H1 (cell line): ENCODE measurements at regions not wholly inside any gene's neighbourhood (a gene's known extent, or its start where the extent isn't known, plus 50 kb on each side); places are given as distances from the start of the nearest gene placed in this dataset.

ENCODE experiments used
- CTCF ChIA-PET: fragments of 300-600 bp; sonication (Branson Sonifier 250); formaldehyde crosslinking; loops from one replicate; lab custom pipeline; 2021; ENCODE audit not compliant: partially characterized antibody; lab: Charles Lee
- POLR2A ChIA-PET: fragments of 300-600 bp; sonication (Branson Sonifier 250); formaldehyde crosslinking; loops from one replicate; lab custom pipeline; 2021; ENCODE audit warnings: inconsistent platforms; ENCODE audit not compliant: partially characterized antibody; lab: Charles Lee
- DNase-seq, 2 experiments: peaks; one replicate each; pipeline versions ENCODE4 v3.0.0 to v3.0.0-alpha.2; 2010 to 2022; ENCODE audit warnings: low spot score in 2 of 2, low read depth in 1 of 2, mixed read lengths in 1 of 2
- FAIRE-seq: peaks from 2 replicates; lab custom pipeline; 2011; peaks lifted over from hg19 to GRCh38; lab: Jason Lieb, UNC
- H2AFZ ChIP-seq: 2 replicates; pipeline ENCODE4 v1.8.1; 2012; ENCODE audit warnings: low read length, inconsistent platforms
- H2AK5ac ChIP-seq: 2 replicates; pipeline ENCODE4 v1.6.1; 2013; ENCODE audit warnings: low read depth, low read length
- H2BK120ac ChIP-seq: replicated peaks from 2 replicates; pipeline ENCODE3; 2013; ENCODE audit warnings: low read depth, low read length, inconsistent platforms
- H2BK12ac ChIP-seq: 2 replicates; pipeline ENCODE4 v1.6.1; 2013; ENCODE audit warnings: low read depth, low read length
- H2BK15ac ChIP-seq: 2 replicates; pipeline ENCODE4 v1.6.1; 2013; ENCODE audit warnings: low read length
- H2BK20ac ChIP-seq: 2 replicates; pipeline ENCODE4 v1.6.1; 2013; ENCODE audit warnings: low read length
- H2BK5ac ChIP-seq: 2 replicates; pipeline ENCODE4 v1.6.1; 2013; ENCODE audit warnings: low read depth, low read length
- H3K14ac ChIP-seq: 2 replicates; pipeline ENCODE4 v1.6.1; 2013; ENCODE audit warnings: inconsistent platforms; ENCODE audit not compliant: insufficient read length
- H3K18ac ChIP-seq: 2 replicates; pipeline ENCODE4 v1.6.1; 2013; ENCODE audit warnings: low read length; ENCODE audit errors: extremely low read depth
- H3K23ac ChIP-seq: 2 replicates; pipeline ENCODE4 v1.6.1; 2013; ENCODE audit warnings: inconsistent platforms; ENCODE audit not compliant: insufficient read length
- H3K23me2 ChIP-seq: 2 replicates; pipeline ENCODE4 v1.6.1; 2013; ENCODE audit warnings: low read depth, low read length
- H3K27ac ChIP-seq: 2 replicates; pipeline ENCODE4 v1.6.1; 2011; ENCODE audit warnings: low read depth, low read length, inconsistent platforms
- H3K27me3 ChIP-seq, 4 experiments: replicated peaks in 1 of 4; 1 replicate in 1 of 4; 2 replicates in 3 of 4; pipeline versions ENCODE4 v1.6.1 to v1.8.1; 2011 to 2013; ENCODE audit warnings: low read length in 3 of 4, mild to moderate bottlenecking in 3 of 4, inconsistent platforms in 2 of 4, mixed read lengths in 2 of 4, moderate library complexity in 1 of 4; ENCODE audit not compliant: control insufficient read depth in 3 of 4, insufficient read depth in 3 of 4; ENCODE audit errors: extremely low read depth in 1 of 4
- H3K36me3 ChIP-seq, 4 experiments: 2 replicates each; pipeline versions ENCODE4 v1.6.1 to v1.8.1; 2011 to 2013; ENCODE audit warnings: mild to moderate bottlenecking in 4 of 4, low read length in 3 of 4, moderate library complexity in 2 of 4, control low read depth in 1 of 4, inconsistent platforms in 1 of 4; ENCODE audit not compliant: insufficient read depth in 4 of 4, control insufficient read depth in 2 of 4
- H3K4ac ChIP-seq: replicated peaks from 2 replicates; pipeline ENCODE3; 2013; ENCODE audit warnings: low read length, low read depth, mixed read lengths, inconsistent platforms; ENCODE audit not compliant: insufficient read length
- H3K4me1 ChIP-seq, 4 experiments: replicated peaks in 1 of 4; 1 replicate in 1 of 4; 2 replicates in 3 of 4; pipeline versions ENCODE4 v1.6.1 to v1.8.1; 2011 to 2013; ENCODE audit warnings: low read length in 3 of 4, inconsistent platforms in 2 of 4, mixed read lengths in 1 of 4; ENCODE audit not compliant: insufficient read depth in 4 of 4, control insufficient read depth in 3 of 4
- H3K4me2 ChIP-seq, 2 experiments: 2 replicates each; pipeline versions ENCODE4 v1.6.1 to v1.8.1; 2011 to 2013; ENCODE audit warnings: low read depth in 2 of 2, low read length in 2 of 2, control low read depth in 1 of 2, inconsistent platforms in 1 of 2, mild to moderate bottlenecking in 1 of 2; ENCODE audit not compliant: insufficient read depth in 1 of 2
- H3K4me3 ChIP-seq, 4 experiments: fragments of 200-600, 300-600 bp in 1 of 4; sonication (generic), shearing (Covaris generic), sonication (Bioruptor Twin) in 1 of 4; 2 replicates each; pipeline versions ENCODE4 v1.5.1 to v1.8.1; 2011 to 2016; ENCODE audit warnings: low read length in 4 of 4, low read depth in 3 of 4, control low read depth in 2 of 4, inconsistent platforms in 2 of 4, mild to moderate bottlenecking in 2 of 4, mixed read lengths in 1 of 4, moderate library complexity in 1 of 4; ENCODE audit not compliant: insufficient read depth in 2 of 4; ENCODE audit errors: extremely low read depth in 1 of 4
- H3K56ac ChIP-seq: replicated peaks from 2 replicates; pipeline ENCODE3; 2013; ENCODE audit warnings: low read depth, mild to moderate bottlenecking, mixed read lengths, low read length, inconsistent platforms; ENCODE audit not compliant: insufficient read length
- H3K79me1 ChIP-seq: 2 replicates; pipeline ENCODE4 v1.6.1; 2013; ENCODE audit warnings: low read depth, low read length, control low read depth
- H3K79me2 ChIP-seq, 2 experiments: 2 replicates each; pipeline versions ENCODE4 v1.6.1 to v1.8.1; 2012 to 2013; ENCODE audit warnings: low read length in 2 of 2, mild to moderate bottlenecking in 2 of 2, inconsistent platforms in 1 of 2; ENCODE audit not compliant: insufficient read depth in 2 of 2, control insufficient read depth in 1 of 2
- H3K9ac ChIP-seq, 4 experiments: replicated peaks in 1 of 4; 1 replicate in 1 of 4; 2 replicates in 3 of 4; pipeline versions ENCODE4 v1.6.1 to v1.8.1; 2011 to 2013; ENCODE audit warnings: low read depth in 3 of 4, low read length in 3 of 4, control low read depth in 2 of 4, mild to moderate bottlenecking in 2 of 4, moderate library complexity in 2 of 4, inconsistent platforms in 1 of 4; ENCODE audit errors: extremely low read depth in 1 of 4
- H3K9me3 ChIP-seq, 2 experiments: 2 replicates each; pipeline versions ENCODE4 v1.6.1 to v1.8.1; 2012 to 2013; ENCODE audit warnings: mild to moderate bottlenecking in 2 of 2, moderate library complexity in 2 of 2, control low read depth in 1 of 2, inconsistent platforms in 1 of 2, low read depth in 1 of 2, low read length in 1 of 2, mixed read lengths in 1 of 2; ENCODE audit not compliant: insufficient read depth in 2 of 2
- H4K20me1 ChIP-seq, 2 experiments: replicated peaks in 1 of 2; 2 replicates each; pipeline versions ENCODE3 to v1.8.1; 2011 to 2013; ENCODE audit warnings: inconsistent platforms in 2 of 2, low read length in 2 of 2, mild to moderate bottlenecking in 1 of 2; ENCODE audit not compliant: insufficient read depth in 2 of 2, control insufficient read depth in 1 of 2
- H4K5ac ChIP-seq: 2 replicates; pipeline ENCODE4 v1.6.1; 2013; ENCODE audit warnings: low read length, low read depth, mixed read lengths, inconsistent platforms; ENCODE audit not compliant: insufficient read length
- H4K8ac ChIP-seq: 2 replicates; pipeline ENCODE4 v1.8.0; 2013; ENCODE audit warnings: mild to moderate bottlenecking, moderate library complexity, low read length, inconsistent platforms; ENCODE audit not compliant: insufficient read depth; ENCODE audit errors: extremely low read depth
- H4K91ac ChIP-seq: replicated peaks from 2 replicates; pipeline ENCODE3; 2013; ENCODE audit warnings: low read length, mixed read lengths, inconsistent platforms; ENCODE audit not compliant: insufficient read length
- BACH1 ChIP-seq: IDR thresholded peaks from 2 replicates; pipeline ENCODE4 v1.6.1; 2012; ENCODE audit warnings: low read length, improper control_type of control experiment
- TBP ChIP-seq: IDR thresholded peaks from 2 replicates; pipeline ENCODE4 v1.6.1; 2011; ENCODE audit warnings: low read depth, low read length, improper control_type of control experiment
- WGBS, 2 experiments: shearing (Covaris generic) in 1 of 2; methylation state at CpG; one replicate each; pipeline versions ENCODE4 v1.1.6 to v1.1.7; 2013 to 2015; ENCODE audit warnings: low lambda C conversion rate in 2 of 2, mixed read lengths in 2 of 2, inconsistent platforms in 1 of 2, low coverage in 1 of 2, missing lambda C conversion rate in 1 of 2; ENCODE audit not compliant: insufficient replicate concordance in 2 of 2, insufficient coverage in 1 of 2, insufficient read length in 1 of 2; ENCODE audit errors: extremely low coverage in 1 of 2, missing lambda C conversion rate in 1 of 2; 5-methylcytosine and 5-hydroxymethylcytosine counted together

- H2BK12ac ChIP-seq, result no peak overlapping the region
- DNase-seq, result no peak
- H3K9me3 ChIP-seq, result no peaks in the 10 kb centered on the region
- no peak overlapping the region for H3K4ac ChIP-seq
- no peak overlapping the region for H3K23ac ChIP-seq
- no peak overlapping the region; a peak in 1 of 4 replicates for H3K4me2 ChIP-seq
- WGBS, 2 experiments, result 86% methylated on average over 2 of the region's 2 CpGs; no CpG with 5 or more reads in 1 of the 2 experiments
- no peaks in the 10 kb centered on the region for H3K79me1 ChIP-seq
- H2BK20ac ChIP-seq, result no peak overlapping the region
- no peaks in the 10 kb centered on the region for H3K36me3 ChIP-seq
- TF ChIP-seq TBP, result 0 out of 2 replicates have a peak, but pooled peaks have one; percentile 8
- no peak for TF ChIP-seq BACH1
- H3K23me2 ChIP-seq, result no peaks in the 10 kb centered on the region
- no peak overlapping the region for H2BK120ac ChIP-seq
- no peaks in the 10 kb centered on the region for H3K79me2 ChIP-seq
- H3K4me1 ChIP-seq, result peaks cover 0 to 4% (median 0%) of the 10 kb centered on the region in 4 experiments; a peak in 1 of 7 replicates
- peak overlapping the region; percentile 65; the same call in 1 of the 2 replicates for H2AFZ ChIP-seq
- H4K8ac ChIP-seq, result no peak overlapping the region
- no peak overlapping the region for H4K91ac ChIP-seq
- no peak overlapping the region for H3K4me3 ChIP-seq
- H4K5ac ChIP-seq, result no peak overlapping the region
- no peak overlapping the region for H3K18ac ChIP-seq
- no peak overlapping the region for H3K14ac ChIP-seq
- no peak overlapping the region for H3K27ac ChIP-seq
- H2BK5ac ChIP-seq, result no peak overlapping the region
- no peak overlapping the region for H3K56ac ChIP-seq
- no peaks in the 10 kb centered on the region for H4K20me1 ChIP-seq
- CTCF ChIA-PET, result interaction anchor here (0.7 kb wide), 1 partner anchor 36 kb away, joined by 3 read pairs; no protein-coding TSS in a partner anchor
- FAIRE-seq, result no peak
- POLR2A ChIA-PET, result interaction anchor here (0.6 kb wide), 1 partner anchor 117 kb away, joined by 6 read pairs; no protein-coding TSS in a partner anchor
- no peak overlapping the region for H2AK5ac ChIP-seq
- no peaks in the 10 kb centered on the region for H3K27me3 ChIP-seq
- no peak overlapping the region for H3K9ac ChIP-seq
- H2BK15ac ChIP-seq, result no peak overlapping the region
These were observed 123.8 kb upstream of the DDIT4L start for GRCh38 chr4:100314057-100314456.
